HG03097 (cell line): ENCODE measurements at regions not wholly inside any gene's neighbourhood (a gene's known extent, or its start where the extent isn't known, plus 50 kb on each side); places are given as distances from the start of the nearest gene placed in this dataset.
A peak's percentile ranks its signal among the peaks of the same experiment; 100 is the strongest.

Experiments
- ATAC-seq: cut with Tn5 transposase; IDR thresholded peaks from one replicate; pipeline ENCODE4 v1.9.1; 2021; ENCODE audit not compliant: unreplicated experiment, low FRiP score

- ATAC-seq = no peak
These were observed 174.8 kb downstream of the IBTK start for GRCh38 chr6:82072751-82073150.

GRCh38 chr6:82072121-82072521, 175.4 kb downstream of the IBTK start:
- ATAC-seq = no peak

GRCh38 chr6:82068721-82069120, 178.8 kb downstream of the IBTK start:
- ATAC-seq = no peak

- ATAC-seq = peak; percentile 97
These were observed 180.5 kb downstream of the IBTK start for GRCh38 chr6:82066991-82067411.

GRCh38 chr6:82066196-82066595, 181.3 kb downstream of the IBTK start:
- ATAC-seq = no peak

GRCh38 chr6:82063574-82063973, 184.0 kb downstream of the IBTK start:
- no peak for ATAC-seq

GRCh38 chr6:82062219-82062618, 185.3 kb downstream of the IBTK start:
- ATAC-seq = no peak

GRCh38 chr6:82057846-82058554, 189.5 kb downstream of the IBTK start:
- no peak for ATAC-seq

- ATAC-seq = no peak
These were observed 191.0 kb downstream of the IBTK start for GRCh38 chr6:82056567-82056966.

- no peak for ATAC-seq
These were observed 201.4 kb downstream of the IBTK start for GRCh38 chr6:82045965-82046756.

GRCh38 chr6:82040405-82041221, 206.9 kb downstream of the IBTK start:
- ATAC-seq = no peak

- no peak for ATAC-seq
These were observed 208.9 kb downstream of the IBTK start for GRCh38 chr6:82038631-82039030.

GRCh38 chr6:82035526-82035925, 212.0 kb downstream of the IBTK start:
- ATAC-seq = no peak

- ATAC-seq = no peak
These were observed 213.8 kb downstream of the IBTK start for GRCh38 chr6:82033631-82034211.

GRCh38 chr6:82032444-82032843, 215.1 kb downstream of the IBTK start:
- no peak for ATAC-seq

- no peak for ATAC-seq
These were observed 216.6 kb downstream of the IBTK start for GRCh38 chr6:82030761-82031503.

GRCh38 chr6:82030301-82030700, 217.2 kb downstream of the IBTK start:
- no peak for ATAC-seq

GRCh38 chr6:82025271-82025670, 222.3 kb downstream of the IBTK start:
- ATAC-seq = no peak

- ATAC-seq = no peak
These were observed 224.9 kb downstream of the IBTK start for GRCh38 chr6:82022614-82023129.

GRCh38 chr6:82017773-82018172, 229.8 kb downstream of the IBTK start:
- no peak for ATAC-seq
